ENCODE measurements at regions not wholly inside any gene's neighbourhood (a gene's known extent, or its start where the extent isn't known, plus 50 kb on each side); places are given as distances from the start of the nearest gene placed in this dataset.

- Histone ChIP-seq H3K4me3 (replicated peaks in 1 of 3; ENCODE audit: insufficient read depth in 1 of 3, low read depth in 1 of 3, low read length in 3 of 3) (no peak overlapping the region), H2AFZ (ENCODE audit: low read depth, low read length) (no peak overlapping the region), H3K9me1 (replicated peaks; ENCODE audit: control insufficient read depth, extremely low read depth, insufficient read depth, low read length) (no peaks in the 10 kb centered on the region), H3K9ac (replicated peaks; ENCODE audit: extremely low read depth, insufficient read depth, low read length) (no peak overlapping the region), H4K20me1 (replicated peaks; ENCODE audit: control insufficient read depth, extremely low read depth, insufficient read depth, low read length) (no peaks in the 10 kb centered on the region), H3K36me3 (ENCODE audit: control insufficient read depth in 2 of 2, extremely low read depth in 1 of 2, insufficient read depth in 2 of 2, low read length in 2 of 2) (no peaks in the 10 kb centered on the region), H3K27ac (ENCODE audit: insufficient read depth, low read depth, low read length) (no peak overlapping the region), H3K4me2 (ENCODE audit: insufficient read depth, low read length) (no peak overlapping the region), H3K79me2 (ENCODE audit: control insufficient read depth, insufficient read depth, low read length) (no peaks in the 10 kb centered on the region), H3K4me1 (ENCODE audit: control insufficient read depth, extremely low read depth, insufficient read depth, low read length) (no peaks in the 10 kb centered on the region), H3K9me3 (replicated peaks; ENCODE audit: control insufficient read depth, insufficient read depth, low read length) (no peaks in the 10 kb centered on the region), H3K27me3 (ENCODE audit: control insufficient read depth in 2 of 2, insufficient read depth in 2 of 2, low read length in 2 of 2) (no peaks in the 10 kb centered on the region)
- CTCF ChIA-PET, result no interaction called here
- FAIRE-seq (no peak), DNase-seq (ENCODE audit: low read depth, low spot score) (no peak)
- TF ChIP-seq EZH2 (IDR thresholded peaks at IDR 0.05; ENCODE audit: borderline replicate concordance, low read depth, low read length, severe bottlenecking), result no peak
- TF ChIP-seq FOS (IDR thresholded peaks at IDR 0.05; ENCODE audit: borderline replicate concordance, insufficient read depth, low read length), result no peak
- TF ChIP-seq JUN (IDR thresholded peaks at IDR 0.05; ENCODE audit: borderline replicate concordance, insufficient read depth, insufficient read length, low read depth), result no peak
- no peak for TF ChIP-seq MAX (IDR thresholded peaks at IDR 0.05; ENCODE audit: insufficient read depth, insufficient read length)
- no peak for TF ChIP-seq POLR2AphosphoS5 (IDR thresholded peaks at IDR 0.05; ENCODE audit: insufficient read depth, low read depth, low read length)
- no peak for TF ChIP-seq GATA2 (IDR thresholded peaks at IDR 0.05; ENCODE audit: insufficient read depth, insufficient read length, low read depth, low read length)
- TF ChIP-seq CTCF (IDR thresholded peaks at IDR 0.05; ENCODE audit: extremely low read depth in 1 of 2, insufficient read depth in 1 of 2, low read depth in 1 of 2, low read length in 2 of 2), result no peak
- no peak for TF ChIP-seq MYC (IDR thresholded peaks at IDR 0.05; ENCODE audit: low read depth, low read length)
- TF ChIP-seq POLR2A (IDR thresholded peaks at IDR 0.05; ENCODE audit: low read depth, low read length), result no peak
- POLR2A ChIA-PET, result no interaction called here
- no TSS peak for BruUV-seq (replicated peaks)
- intact Hi-C loops (cut with micrococcal nuclease) (no loop called here), dilution Hi-C loops (cut with MboI; ENCODE audit: extremely low pct_ligation_motif_present, low sequenced_read_pairs) (no loop called here)
Observed at GRCh38 chr5:28254846-28255245, 1216.5 kb upstream of the CDH9 start.

All from endothelial cell of umbilical vein (primary cell).